ENCODE measurements at regions not wholly inside any gene's neighbourhood (a gene's known extent, or its start where the extent isn't known, plus 50 kb on each side); places are given as distances from the start of the nearest gene placed in this dataset.

- TF ChIP-seq, protein P1, sequence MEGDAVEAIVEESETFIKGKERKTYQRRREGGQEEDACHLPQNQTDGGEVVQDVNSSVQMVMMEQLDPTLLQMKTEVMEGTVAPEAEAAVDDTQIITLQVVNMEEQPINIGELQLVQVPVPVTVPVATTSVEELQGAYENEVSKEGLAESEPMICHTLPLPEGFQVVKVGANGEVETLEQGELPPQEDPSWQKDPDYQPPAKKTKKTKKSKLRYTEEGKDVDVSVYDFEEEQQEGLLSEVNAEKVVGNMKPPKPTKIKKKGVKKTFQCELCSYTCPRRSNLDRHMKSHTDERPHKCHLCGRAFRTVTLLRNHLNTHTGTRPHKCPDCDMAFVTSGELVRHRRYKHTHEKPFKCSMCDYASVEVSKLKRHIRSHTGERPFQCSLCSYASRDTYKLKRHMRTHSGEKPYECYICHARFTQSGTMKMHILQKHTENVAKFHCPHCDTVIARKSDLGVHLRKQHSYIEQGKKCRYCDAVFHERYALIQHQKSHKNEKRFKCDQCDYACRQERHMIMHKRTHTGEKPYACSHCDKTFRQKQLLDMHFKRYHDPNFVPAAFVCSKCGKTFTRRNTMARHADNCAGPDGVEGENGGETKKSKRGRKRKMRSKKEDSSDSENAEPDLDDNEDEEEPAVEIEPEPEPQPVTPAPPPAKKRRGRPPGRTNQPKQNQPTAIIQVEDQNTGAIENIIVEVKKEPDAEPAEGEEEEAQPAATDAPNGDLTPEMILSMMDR (IDR thresholded peaks at IDR 0.05; ENCODE audit: low read depth, low read length), result no peak
- TF ChIP-seq POLR2A (IDR thresholded peaks at IDR 0.05; ENCODE audit: extremely low read depth, insufficient read length), result no peak
These were observed 150.3 kb downstream of the AMY1C start for GRCh38 chr1:103900005-103900404.
